ENCODE measurements at regions not wholly inside any gene's neighbourhood (a gene's known extent, or its start where the extent isn't known, plus 50 kb on each side); places are given as distances from the start of the nearest gene placed in this dataset.

DNA sequence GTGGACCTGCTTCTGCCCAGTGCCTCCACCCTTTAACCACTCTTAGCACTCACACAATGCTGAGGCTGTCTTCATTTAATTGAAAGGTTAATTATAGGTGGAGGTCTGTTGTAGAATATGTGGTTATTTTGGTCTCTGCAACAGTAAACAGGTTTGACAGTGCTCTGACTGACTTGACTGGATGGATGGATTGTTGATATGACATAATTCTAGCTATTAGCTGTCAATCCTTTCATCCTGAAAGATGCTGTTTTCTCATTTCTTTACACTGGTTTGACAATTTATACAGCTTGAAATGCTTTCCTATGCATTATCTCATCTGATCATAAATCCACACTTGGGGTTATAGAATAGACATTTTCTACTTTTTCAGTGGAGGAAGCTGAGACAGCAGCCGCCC, 210.7 kb downstream of the CDH26 start:
- ATAC-seq, result no peak
- no TSS peak for BruUV-seq (replicated peaks)
- DNase-seq (ENCODE audit: low read depth, low spot score), result no peak
- CTCF ChIA-PET, result no interaction called here
- no peaks in the 10 kb centered on the region for H3K4me1 ChIP-seq (ENCODE audit: control insufficient read depth, insufficient read depth, low read length)
- no peaks in the 10 kb centered on the region for H3K27me3 ChIP-seq (ENCODE audit: control insufficient read depth, insufficient read depth, low read length)
- H3K27ac ChIP-seq (ENCODE audit: low read length), result no peak overlapping the region
- POLR2A ChIA-PET, result no interaction called here
- in situ Hi-C loops (cut with HindIII; ENCODE audit: low pct_unique_long_range_greater_than_20kb, low sequenced_read_pairs), result no loop called here
- no peak overlapping the region for H3K4me3 ChIP-seq (ENCODE audit: low read depth in 2 of 2, low read length in 2 of 2)
- TF ChIP-seq, protein P1, sequence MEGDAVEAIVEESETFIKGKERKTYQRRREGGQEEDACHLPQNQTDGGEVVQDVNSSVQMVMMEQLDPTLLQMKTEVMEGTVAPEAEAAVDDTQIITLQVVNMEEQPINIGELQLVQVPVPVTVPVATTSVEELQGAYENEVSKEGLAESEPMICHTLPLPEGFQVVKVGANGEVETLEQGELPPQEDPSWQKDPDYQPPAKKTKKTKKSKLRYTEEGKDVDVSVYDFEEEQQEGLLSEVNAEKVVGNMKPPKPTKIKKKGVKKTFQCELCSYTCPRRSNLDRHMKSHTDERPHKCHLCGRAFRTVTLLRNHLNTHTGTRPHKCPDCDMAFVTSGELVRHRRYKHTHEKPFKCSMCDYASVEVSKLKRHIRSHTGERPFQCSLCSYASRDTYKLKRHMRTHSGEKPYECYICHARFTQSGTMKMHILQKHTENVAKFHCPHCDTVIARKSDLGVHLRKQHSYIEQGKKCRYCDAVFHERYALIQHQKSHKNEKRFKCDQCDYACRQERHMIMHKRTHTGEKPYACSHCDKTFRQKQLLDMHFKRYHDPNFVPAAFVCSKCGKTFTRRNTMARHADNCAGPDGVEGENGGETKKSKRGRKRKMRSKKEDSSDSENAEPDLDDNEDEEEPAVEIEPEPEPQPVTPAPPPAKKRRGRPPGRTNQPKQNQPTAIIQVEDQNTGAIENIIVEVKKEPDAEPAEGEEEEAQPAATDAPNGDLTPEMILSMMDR (IDR thresholded peaks at IDR 0.05), result no peak
- TF ChIP-seq SIN3A (IDR thresholded peaks at IDR 0.05; ENCODE audit: borderline replicate concordance, insufficient read depth, low read depth, low read length), result no peak
- TF ChIP-seq TCF7L2 (IDR thresholded peaks at IDR 0.05; ENCODE audit: low read depth, low read length), result no peak
- TF ChIP-seq POLR2AphosphoS5 (IDR thresholded peaks at IDR 0.05; ENCODE audit: low read depth, low read length), result no peak
- TF ChIP-seq, protein P2, sequence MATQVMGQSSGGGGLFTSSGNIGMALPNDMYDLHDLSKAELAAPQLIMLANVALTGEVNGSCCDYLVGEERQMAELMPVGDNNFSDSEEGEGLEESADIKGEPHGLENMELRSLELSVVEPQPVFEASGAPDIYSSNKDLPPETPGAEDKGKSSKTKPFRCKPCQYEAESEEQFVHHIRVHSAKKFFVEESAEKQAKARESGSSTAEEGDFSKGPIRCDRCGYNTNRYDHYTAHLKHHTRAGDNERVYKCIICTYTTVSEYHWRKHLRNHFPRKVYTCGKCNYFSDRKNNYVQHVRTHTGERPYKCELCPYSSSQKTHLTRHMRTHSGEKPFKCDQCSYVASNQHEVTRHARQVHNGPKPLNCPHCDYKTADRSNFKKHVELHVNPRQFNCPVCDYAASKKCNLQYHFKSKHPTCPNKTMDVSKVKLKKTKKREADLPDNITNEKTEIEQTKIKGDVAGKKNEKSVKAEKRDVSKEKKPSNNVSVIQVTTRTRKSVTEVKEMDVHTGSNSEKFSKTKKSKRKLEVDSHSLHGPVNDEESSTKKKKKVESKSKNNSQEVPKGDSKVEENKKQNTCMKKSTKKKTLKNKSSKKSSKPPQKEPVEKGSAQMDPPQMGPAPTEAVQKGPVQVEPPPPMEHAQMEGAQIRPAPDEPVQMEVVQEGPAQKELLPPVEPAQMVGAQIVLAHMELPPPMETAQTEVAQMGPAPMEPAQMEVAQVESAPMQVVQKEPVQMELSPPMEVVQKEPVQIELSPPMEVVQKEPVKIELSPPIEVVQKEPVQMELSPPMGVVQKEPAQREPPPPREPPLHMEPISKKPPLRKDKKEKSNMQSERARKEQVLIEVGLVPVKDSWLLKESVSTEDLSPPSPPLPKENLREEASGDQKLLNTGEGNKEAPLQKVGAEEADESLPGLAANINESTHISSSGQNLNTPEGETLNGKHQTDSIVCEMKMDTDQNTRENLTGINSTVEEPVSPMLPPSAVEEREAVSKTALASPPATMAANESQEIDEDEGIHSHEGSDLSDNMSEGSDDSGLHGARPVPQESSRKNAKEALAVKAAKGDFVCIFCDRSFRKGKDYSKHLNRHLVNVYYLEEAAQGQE (IDR thresholded peaks at IDR 0.05; ENCODE audit: insufficient read depth in 1 of 2, low read depth in 2 of 2, low read length in 1 of 2), result no peak
- H3K9me3 ChIP-seq (ENCODE audit: control insufficient read depth, insufficient read depth, low read depth, low read length), result no peaks in the 10 kb centered on the region
- H3K36me3 ChIP-seq (ENCODE audit: control insufficient read depth, insufficient read depth, low read length), result no peaks in the 10 kb centered on the region
- intact Hi-C loops (cut with micrococcal nuclease; ENCODE audit: unreplicated experiment), result no loop called here

DNA sequence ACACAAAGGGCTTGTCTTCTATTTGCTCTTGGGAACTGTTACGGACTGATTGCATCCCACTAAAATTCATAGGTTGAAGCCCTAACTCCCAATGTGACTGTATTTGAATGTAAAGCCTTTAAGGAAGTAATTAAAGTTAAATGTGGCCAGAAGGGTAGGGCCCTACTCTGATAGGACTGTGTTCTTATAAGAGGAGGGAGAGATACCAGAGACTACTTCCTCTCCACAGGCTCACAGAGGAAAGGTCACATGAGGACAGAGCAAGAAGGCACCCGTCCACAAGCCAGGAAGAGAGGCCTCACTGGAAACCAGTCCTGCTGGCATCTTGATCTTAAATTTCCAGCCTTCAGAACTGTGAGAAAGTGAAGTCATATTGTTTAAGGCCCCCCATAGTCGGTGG, 211.9 kb downstream of the CDH26 start:
- no TSS peak for BruUV-seq (replicated peaks)
- CTCF ChIA-PET, result no interaction called here

More for the DNA sequence above, 211.9 kb downstream of the CDH26 start:
- intact Hi-C loops (cut with micrococcal nuclease; ENCODE audit: unreplicated experiment), result no loop called here
- H3K27ac ChIP-seq (ENCODE audit: low read length), result no peak overlapping the region
- no peaks in the 10 kb centered on the region for H3K36me3 ChIP-seq (ENCODE audit: control insufficient read depth, insufficient read depth, low read length)
- DNase-seq (ENCODE audit: low read depth, low spot score), result no peak
- TF ChIP-seq SIN3A (IDR thresholded peaks at IDR 0.05; ENCODE audit: borderline replicate concordance, insufficient read depth, low read depth, low read length), result no peak
- TF ChIP-seq, protein P2 (IDR thresholded peaks at IDR 0.05; ENCODE audit: insufficient read depth in 1 of 2, low read depth in 2 of 2, low read length in 1 of 2), result no peak
- TF ChIP-seq POLR2AphosphoS5 (IDR thresholded peaks at IDR 0.05; ENCODE audit: low read depth, low read length), result no peak
- TF ChIP-seq, protein P1 (IDR thresholded peaks at IDR 0.05), result no peak
- H3K9me3 ChIP-seq (ENCODE audit: control insufficient read depth, insufficient read depth, low read depth, low read length), result no peaks in the 10 kb centered on the region
- no peak overlapping the region for H3K4me3 ChIP-seq (ENCODE audit: low read depth in 2 of 2, low read length in 2 of 2)
- no peaks in the 10 kb centered on the region for H3K4me1 ChIP-seq (ENCODE audit: control insufficient read depth, insufficient read depth, low read length)
- POLR2A ChIA-PET, result no interaction called here
- ATAC-seq, result no peak
- in situ Hi-C loops (cut with HindIII; ENCODE audit: low pct_unique_long_range_greater_than_20kb, low sequenced_read_pairs), result no loop called here
- H3K27me3 ChIP-seq (ENCODE audit: control insufficient read depth, insufficient read depth, low read length), result no peaks in the 10 kb centered on the region

Data from Panc1 (cell line).